ENCODE measurements at regions not wholly inside any gene's neighbourhood (a gene's known extent, or its start where the extent isn't known, plus 50 kb on each side); places are given as distances from the start of the nearest gene placed in this dataset.

- BruUV-seq (replicated peaks): no TSS peak
- H3K4me3 ChIP-seq (replicated peaks in 1 of 3; ENCODE audit: insufficient read depth in 1 of 3, low read depth in 2 of 3, low read length in 3 of 3): no peak overlapping the region
- ChIA-PET CTCF (ENCODE audit: low intra/inter-chr PET ratio, low total read pairs) (no interaction called here), POLR2A (no interaction called here)
- no peak overlapping the region for H3K9ac ChIP-seq (ENCODE audit: insufficient read depth, low read depth, low read length)
- H3K27me3 ChIP-seq (ENCODE audit: control insufficient read depth in 1 of 2, insufficient read depth in 2 of 2, low read length in 2 of 2): no peaks in the 10 kb centered on the region; a peak in 1 of 5 replicates
- H4K20me1 ChIP-seq (ENCODE audit: insufficient read depth, low read length): no peaks in the 10 kb centered on the region
- no peak overlapping the region for H3K27ac ChIP-seq (ENCODE audit: extremely low read length, insufficient read depth, low read length)
- no peaks in the 10 kb centered on the region for H3K79me2 ChIP-seq (ENCODE audit: insufficient read depth, low read length)
- H3K4me1 ChIP-seq (ENCODE audit: insufficient read depth, low read length): no peaks in the 10 kb centered on the region
- WGBS (ENCODE audit: low lambda C conversion rate): 48% methylated on average over 6 of the region's 6 CpGs
- no peak for ATAC-seq
- no peak overlapping the region for H3K4me2 ChIP-seq (ENCODE audit: low read depth, low read length)
- H3K9me3 ChIP-seq (ENCODE audit: low read length): no peaks in the 10 kb centered on the region
- no peak for DNase-seq (ENCODE audit: low spot score)
- in situ Hi-C loops (cut with HindIII; ENCODE audit: extremely low pct_ligation_motif_present, low pct_unique_long_range_greater_than_20kb) (no loop called here), intact Hi-C loops (cut with micrococcal nuclease; ENCODE audit: unreplicated experiment) (no loop called here)
- no peak for FAIRE-seq
- H2AFZ ChIP-seq (ENCODE audit: low read length): no peak overlapping the region
- H3K36me3 ChIP-seq (replicated peaks in 1 of 2; ENCODE audit: control insufficient read depth in 1 of 2, insufficient read depth in 2 of 2, low read length in 2 of 2): no peaks in the 10 kb centered on the region
- TF ChIP-seq CCDC6 (CRISPR knock-in tag; IDR thresholded peaks at IDR 0.05): no peak
- TF ChIP-seq ZNF407 (CRISPR knock-in tag; IDR thresholded peaks at IDR 0.05; ENCODE audit: not compliant biosample characterization): no peak
- TF ChIP-seq ZNF672 (CRISPR knock-in tag; IDR thresholded peaks at IDR 0.05): no peak
- TF ChIP-seq FOXA1 (IDR thresholded peaks at IDR 0.05): no peak
- no peak for TF ChIP-seq FOXA1 (CRISPR knock-in tag; IDR thresholded peaks at IDR 0.05)
- no peak for TF ChIP-seq SAP130 (CRISPR knock-in tag; IDR thresholded peaks at IDR 0.05; ENCODE audit: low read depth)
- TF ChIP-seq XRCC5 (optimal IDR thresholded peaks at IDR 0.05; ENCODE audit: low read length): no peak
- no peak for TF ChIP-seq ZBTB40 (IDR thresholded peaks at IDR 0.05)
- no peak for TF ChIP-seq ZBTB40 (CRISPR knock-in tag; IDR thresholded peaks at IDR 0.05)
Observed at GRCh38 chr17:15133143-15133542, 132.0 kb downstream of the PMP22 start.

Measured in HepG2 (cell line).